Kidney epithelial cell (primary cell): ENCODE measurements at regions not wholly inside any gene's neighbourhood (a gene's known extent, or its start where the extent isn't known, plus 50 kb on each side); places are given as distances from the start of the nearest gene placed in this dataset.

Experiments used
- DNase-seq: peaks from one replicate; pipeline ENCODE4 v3.0.0-alpha.2; 2010; ENCODE audit warnings: low read depth
- H3K27me3 ChIP-seq: 2 replicates; pipeline ENCODE4 v1.6.0; 2011; ENCODE audit warnings: low read length; ENCODE audit not compliant: control insufficient read depth, insufficient read depth
- H3K36me3 ChIP-seq: 2 replicates; pipeline ENCODE4 v1.5.1; 2011; ENCODE audit warnings: low read length; ENCODE audit not compliant: control insufficient read depth, insufficient read depth
- H3K4me3 ChIP-seq: 2 replicates; pipeline ENCODE4 v1.5.1; 2011; ENCODE audit warnings: low read depth, mild to moderate bottlenecking, control low read depth, low read length
- CTCF ChIP-seq: IDR thresholded peaks from 2 replicates; pipeline ENCODE4 v1.5.1; 2011; ENCODE audit warnings: mild to moderate bottlenecking, moderate library complexity, low read length, control low read depth, inconsistent platforms; ENCODE audit not compliant: insufficient read depth, poor library complexity, severe bottlenecking

- no peaks in the 10 kb centered on the region for H3K27me3 ChIP-seq
- H3K36me3 ChIP-seq = no peaks in the 10 kb centered on the region
- TF ChIP-seq CTCF = no peak
- no peak for DNase-seq
- H3K4me3 ChIP-seq = no peak overlapping the region
Observed at GRCh38 chr2:6336752-6337471, 528.8 kb downstream of the CMPK2 start.

GRCh38 chr2:6337472-6337820, 528.3 kb downstream of the CMPK2 start:
- Histone ChIP-seq H3K4me3 (no peak overlapping the region), H3K36me3 (no peaks in the 10 kb centered on the region), H3K27me3 (no peaks in the 10 kb centered on the region)
- no peak for DNase-seq
- no peak for TF ChIP-seq CTCF

GRCh38 chr2:6341588-6342129, 524.0 kb downstream of the CMPK2 start:
- no peaks in the 10 kb centered on the region for H3K36me3 ChIP-seq
- H3K4me3 ChIP-seq = no peak overlapping the region
- DNase-seq = no peak
- TF ChIP-seq CTCF = no peak
- no peaks in the 10 kb centered on the region for H3K27me3 ChIP-seq

GRCh38 chr2:6342273-6342920, 523.3 kb downstream of the CMPK2 start:
- DNase-seq = no peak
- TF ChIP-seq CTCF = no peak
- H3K36me3 ChIP-seq = no peaks in the 10 kb centered on the region

GRCh38 chr2:6343076-6343475, 522.6 kb downstream of the CMPK2 start:
- H3K27me3 ChIP-seq = no peaks in the 10 kb centered on the region
- no peak overlapping the region for H3K4me3 ChIP-seq
- TF ChIP-seq CTCF = no peak
- no peaks in the 10 kb centered on the region for H3K36me3 ChIP-seq
- no peak for DNase-seq

More at GRCh38 chr2:6342273-6342920, 523.3 kb downstream of the CMPK2 start:
- Histone ChIP-seq H3K4me3 (no peak overlapping the region), H3K27me3 (no peaks in the 10 kb centered on the region)

- Histone ChIP-seq H3K36me3 (no peaks in the 10 kb centered on the region), H3K27me3 (no peaks in the 10 kb centered on the region), H3K4me3 (no peak overlapping the region)
- no peak for TF ChIP-seq CTCF
- no peak for DNase-seq
Observed at GRCh38 chr2:6352247-6352646, 513.5 kb downstream of the CMPK2 start.
